T-helper 1 cell treated with Interleukin-12 subunit alpha and Interleukin-12 subunit beta and Interleukin-4 antibody, amounts not matched to agents 30 μg/mL and 1 μg/mL, for 36 hours (primary cell): ENCODE measurements at regions not wholly inside any gene's neighbourhood (a gene's known extent, or its start where the extent isn't known, plus 50 kb on each side); places are given as distances from the start of the nearest gene placed in this dataset.

Experiments
- H3K27ac Mint-ChIP-seq: one replicate; pipeline ENCODE4 v1.8.0; 2021; ENCODE audit warnings: mild to moderate bottlenecking, mixed read lengths
- H3K27me3 Mint-ChIP-seq: one replicate; pipeline ENCODE4 v1.8.0; 2021; ENCODE audit warnings: low read depth, mixed read lengths
- H3K36me3 Mint-ChIP-seq: one replicate; pipeline ENCODE4 v1.8.0; 2021; ENCODE audit warnings: low read depth, mixed read lengths
- H3K4me1 Mint-ChIP-seq: one replicate; pipeline ENCODE4 v1.8.0; 2021; ENCODE audit warnings: low read depth, mixed read lengths
- H3K4me3 Mint-ChIP-seq: one replicate; pipeline ENCODE4 v1.8.0; 2021; ENCODE audit warnings: mild to moderate bottlenecking, moderate library complexity, mixed read lengths
- H3K9me3 Mint-ChIP-seq: one replicate; pipeline ENCODE4 v1.8.0; 2021; ENCODE audit warnings: mixed read lengths

- no peaks in the 10 kb centered on the region for H3K36me3 Mint-ChIP-seq
- H3K27ac Mint-ChIP-seq: no peak overlapping the region
- no peaks in the 10 kb centered on the region for H3K4me1 Mint-ChIP-seq
- peaks cover 10% of the 10 kb centered on the region for H3K27me3 Mint-ChIP-seq
- no peaks in the 10 kb centered on the region for H3K9me3 Mint-ChIP-seq
- no peak overlapping the region for H3K4me3 Mint-ChIP-seq
Observed at GRCh38 chr22:48146426-48146825, 1384.0 kb downstream of the TBC1D22A start.

GRCh38 chr22:48145738-48146137 lies 1383.3 kb downstream of the TBC1D22A start:
- Mint-ChIP-seq H3K4me3 (no peak overlapping the region), H3K9me3 (no peaks in the 10 kb centered on the region), H3K36me3 (no peaks in the 10 kb centered on the region), H3K27ac (no peak overlapping the region), H3K27me3 (peaks cover 10% of the 10 kb centered on the region), H3K4me1 (no peaks in the 10 kb centered on the region)

GRCh38 chr22:48144318-48144717 lies 1381.9 kb downstream of the TBC1D22A start:
- Mint-ChIP-seq H3K27me3 (peaks cover 11% of the 10 kb centered on the region), H3K4me1 (no peaks in the 10 kb centered on the region), H3K36me3 (no peaks in the 10 kb centered on the region), H3K9me3 (no peaks in the 10 kb centered on the region), H3K4me3 (no peak overlapping the region), H3K27ac (no peak overlapping the region)

GRCh38 chr22:48143856-48144255 lies 1381.4 kb downstream of the TBC1D22A start:
- Mint-ChIP-seq H3K27ac (no peak overlapping the region), H3K9me3 (no peaks in the 10 kb centered on the region), H3K36me3 (no peaks in the 10 kb centered on the region)

GRCh38 chr22:48142388-48142787 lies 1379.9 kb downstream of the TBC1D22A start:
- Mint-ChIP-seq H3K4me1 (peaks cover 2% of the 10 kb centered on the region), H3K9me3 (no peaks in the 10 kb centered on the region), H3K36me3 (no peaks in the 10 kb centered on the region), H3K27me3 (peaks cover 22% of the 10 kb centered on the region), H3K4me3 (no peak overlapping the region), H3K27ac (no peak overlapping the region)

More at GRCh38 chr22:48143856-48144255, 1381.4 kb downstream of the TBC1D22A start:
- Mint-ChIP-seq H3K27me3 (peaks cover 16% of the 10 kb centered on the region), H3K4me3 (no peak overlapping the region), H3K4me1 (peaks cover under 1% of the 10 kb centered on the region)

- peaks cover 2% of the 10 kb centered on the region for H3K4me1 Mint-ChIP-seq
- no peak overlapping the region for H3K4me3 Mint-ChIP-seq
- no peak overlapping the region for H3K27ac Mint-ChIP-seq
- no peaks in the 10 kb centered on the region for H3K36me3 Mint-ChIP-seq
- H3K9me3 Mint-ChIP-seq: no peaks in the 10 kb centered on the region
- H3K27me3 Mint-ChIP-seq: peaks cover 25% of the 10 kb centered on the region
Observed at GRCh38 chr22:48141301-48141700, 1378.9 kb downstream of the TBC1D22A start.

- H3K27ac Mint-ChIP-seq: no peak overlapping the region
- no peaks in the 10 kb centered on the region for H3K9me3 Mint-ChIP-seq
- peaks cover 22% of the 10 kb centered on the region for H3K27me3 Mint-ChIP-seq
- no peak overlapping the region for H3K4me3 Mint-ChIP-seq
- no peaks in the 10 kb centered on the region for H3K36me3 Mint-ChIP-seq
- H3K4me1 Mint-ChIP-seq: peaks cover 2% of the 10 kb centered on the region
Observed at GRCh38 chr22:48140261-48140813, 1377.9 kb downstream of the TBC1D22A start.

GRCh38 chr22:48139776-48140175 lies 1377.3 kb downstream of the TBC1D22A start:
- H3K9me3 Mint-ChIP-seq: no peaks in the 10 kb centered on the region
- no peaks in the 10 kb centered on the region for H3K36me3 Mint-ChIP-seq
- H3K27ac Mint-ChIP-seq: no peak overlapping the region
- no peak overlapping the region for H3K4me3 Mint-ChIP-seq
- H3K4me1 Mint-ChIP-seq: peaks cover 2% of the 10 kb centered on the region
- H3K27me3 Mint-ChIP-seq: peaks cover 22% of the 10 kb centered on the region

- Mint-ChIP-seq H3K27ac (no peak overlapping the region), H3K4me1 (peaks cover 2% of the 10 kb centered on the region), H3K4me3 (no peak overlapping the region), H3K27me3 (peaks cover 25% of the 10 kb centered on the region), H3K36me3 (no peaks in the 10 kb centered on the region), H3K9me3 (no peaks in the 10 kb centered on the region)
Observed at GRCh38 chr22:48138855-48139254, 1376.4 kb downstream of the TBC1D22A start.

- H3K4me3 Mint-ChIP-seq: no peak overlapping the region
- H3K4me1 Mint-ChIP-seq: peaks cover 2% of the 10 kb centered on the region
- H3K27ac Mint-ChIP-seq: no peak overlapping the region
- H3K27me3 Mint-ChIP-seq: peaks cover 25% of the 10 kb centered on the region
- no peaks in the 10 kb centered on the region for H3K36me3 Mint-ChIP-seq
- no peaks in the 10 kb centered on the region for H3K9me3 Mint-ChIP-seq
Observed at GRCh38 chr22:48138427-48138826, 1376.0 kb downstream of the TBC1D22A start.

GRCh38 chr22:48137640-48138039 lies 1375.2 kb downstream of the TBC1D22A start:
- Mint-ChIP-seq H3K36me3 (no peaks in the 10 kb centered on the region), H3K27me3 (peaks cover 18% of the 10 kb centered on the region), H3K27ac (no peak overlapping the region), H3K9me3 (no peaks in the 10 kb centered on the region), H3K4me1 (peaks cover 2% of the 10 kb centered on the region), H3K4me3 (no peak overlapping the region)

GRCh38 chr22:48135592-48135991 lies 1373.1 kb downstream of the TBC1D22A start:
- Mint-ChIP-seq H3K36me3 (no peaks in the 10 kb centered on the region), H3K4me1 (peaks cover 2% of the 10 kb centered on the region), H3K27ac (no peak overlapping the region), H3K9me3 (no peaks in the 10 kb centered on the region), H3K27me3 (peaks cover 18% of the 10 kb centered on the region), H3K4me3 (no peak overlapping the region)

GRCh38 chr22:48125416-48125815 lies 1363.0 kb downstream of the TBC1D22A start:
- Mint-ChIP-seq H3K4me3 (no peak overlapping the region), H3K27me3 (peaks cover 8% of the 10 kb centered on the region), H3K36me3 (no peaks in the 10 kb centered on the region)

GRCh38 chr22:48121984-48122383 lies 1359.5 kb downstream of the TBC1D22A start:
- peaks cover 12% of the 10 kb centered on the region for H3K27me3 Mint-ChIP-seq
- no peak overlapping the region for H3K4me3 Mint-ChIP-seq
- H3K4me1 Mint-ChIP-seq: no peaks in the 10 kb centered on the region
- no peak overlapping the region for H3K27ac Mint-ChIP-seq
- no peaks in the 10 kb centered on the region for H3K36me3 Mint-ChIP-seq
- H3K9me3 Mint-ChIP-seq: no peaks in the 10 kb centered on the region

More at GRCh38 chr22:48125416-48125815, 1363.0 kb downstream of the TBC1D22A start:
- Mint-ChIP-seq H3K4me1 (no peaks in the 10 kb centered on the region), H3K27ac (no peak overlapping the region), H3K9me3 (no peaks in the 10 kb centered on the region)

- no peak overlapping the region for H3K27ac Mint-ChIP-seq
- peaks cover 1% of the 10 kb centered on the region for H3K4me1 Mint-ChIP-seq
- no peak overlapping the region for H3K4me3 Mint-ChIP-seq
- H3K27me3 Mint-ChIP-seq: peaks cover 9% of the 10 kb centered on the region
- H3K9me3 Mint-ChIP-seq: no peaks in the 10 kb centered on the region
- no peaks in the 10 kb centered on the region for H3K36me3 Mint-ChIP-seq
Observed at GRCh38 chr22:48118654-48119053, 1356.2 kb downstream of the TBC1D22A start.

GRCh38 chr22:48116871-48117270 lies 1354.4 kb downstream of the TBC1D22A start:
- H3K27ac Mint-ChIP-seq: no peak overlapping the region
- no peaks in the 10 kb centered on the region for H3K9me3 Mint-ChIP-seq
- peaks cover 10% of the 10 kb centered on the region for H3K4me1 Mint-ChIP-seq
- H3K36me3 Mint-ChIP-seq: no peaks in the 10 kb centered on the region
- no peak overlapping the region for H3K4me3 Mint-ChIP-seq
- H3K27me3 Mint-ChIP-seq: peaks cover 9% of the 10 kb centered on the region
